Caco-2 (cell line): ENCODE measurements at regions not wholly inside any gene's neighbourhood (a gene's known extent, or its start where the extent isn't known, plus 50 kb on each side); places are given as distances from the start of the nearest gene placed in this dataset.

Experiments used
- BruUV-seq: library from RNA; stranded (reverse); fragments of 400-500 nt; replicated peaks from 2 replicates; lab custom pipeline; 2021; lab: Mats Ljungman, UMichigan
- CTCF ChIA-PET: fragments of 300-600 bp; sonication (Branson Sonifier 250); formaldehyde crosslinking; loops from one replicate; lab custom pipeline; 2022; ENCODE audit warnings: antibody characterized with exemption; lab: Charles Lee
- POLR2A ChIA-PET: fragments of 300-600 bp; sonication (Branson Sonifier 250); formaldehyde crosslinking; loops from one replicate; lab custom pipeline; 2022; ENCODE audit warnings: antibody characterized with exemption; lab: Charles Lee
- DNase-seq, 2 experiments: peaks; one replicate each; pipeline versions ENCODE4 v3.0.0 to v3.0.0-alpha.2; 2020 to 2022
- H3K27me3 ChIP-seq: replicated peaks from 2 replicates; pipeline ENCODE4 v1.6.0; 2011; ENCODE audit warnings: low read length; ENCODE audit not compliant: control insufficient read depth, insufficient read depth
- H3K36me3 ChIP-seq: 2 replicates; pipeline ENCODE4 v1.5.1; 2011; ENCODE audit warnings: low read length; ENCODE audit not compliant: control insufficient read depth, insufficient read depth
- H3K4me1 ChIP-seq: fragments of 250-450 bp; sonication (Bioruptor Pico); 2 replicates; pipeline ENCODE4 v1.5.1; 2020; ENCODE audit warnings: mild to moderate bottlenecking
- H3K4me3 ChIP-seq: 2 replicates; pipeline ENCODE4 v1.5.1; 2011; ENCODE audit warnings: low read depth, mild to moderate bottlenecking, control low read depth, low read length
- H3K9me3 ChIP-seq: fragments of 250-450 bp; sonication (Bioruptor Pico); 2 replicates; pipeline ENCODE4 v1.5.1; 2020; ENCODE audit warnings: mild to moderate bottlenecking, moderate library complexity
- H3K27ac Mint-ChIP-seq: one replicate; pipeline ENCODE4 v1.8.0; 2022; ENCODE audit warnings: mixed read lengths; ENCODE audit not compliant: unreplicated experiment
- H3K27me3 Mint-ChIP-seq: one replicate; pipeline ENCODE4 v1.8.0; 2022; ENCODE audit warnings: mixed read lengths; ENCODE audit not compliant: insufficient read depth, unreplicated experiment
- H3K36me3 Mint-ChIP-seq: one replicate; pipeline ENCODE4 v1.8.0; 2022; ENCODE audit warnings: mild to moderate bottlenecking, mixed read lengths; ENCODE audit not compliant: insufficient read depth, unreplicated experiment
- H3K4me1 Mint-ChIP-seq: one replicate; pipeline ENCODE4 v1.8.0; 2022; ENCODE audit warnings: low read depth, mixed read lengths; ENCODE audit not compliant: unreplicated experiment
- H3K4me3 Mint-ChIP-seq: one replicate; pipeline ENCODE4 v1.8.0; 2022; ENCODE audit warnings: mild to moderate bottlenecking, moderate library complexity, mixed read lengths; ENCODE audit not compliant: unreplicated experiment
- H3K9me3 Mint-ChIP-seq: one replicate; pipeline ENCODE4 v1.8.0; 2022; ENCODE audit warnings: mixed read lengths; ENCODE audit not compliant: unreplicated experiment
- CTCF ChIP-seq, 2 experiments: fragments of 200-600 bp in 1 of 2; IDR thresholded peaks; 1 replicate in 1 of 2; 2 replicates in 1 of 2; pipeline versions ENCODE4 v1.5.1 to v1.8.0; 2011 to 2022; ENCODE audit warnings: antibody characterized with exemption in 1 of 2, control low read depth in 1 of 2, inconsistent platforms in 1 of 2, low read depth in 1 of 2, low read length in 1 of 2, mild to moderate bottlenecking in 1 of 2, moderate library complexity in 1 of 2; ENCODE audit not compliant: insufficient read depth in 1 of 2, severe bottlenecking in 1 of 2, unreplicated experiment in 1 of 2
- intact Hi-C: fragments of 100-400 bp; cut with micrococcal nuclease; formaldehyde crosslinking; loops from one replicate; pipeline ENCODE4 v1.10.0; 2022; ENCODE audit not compliant: unreplicated experiment

DNA sequence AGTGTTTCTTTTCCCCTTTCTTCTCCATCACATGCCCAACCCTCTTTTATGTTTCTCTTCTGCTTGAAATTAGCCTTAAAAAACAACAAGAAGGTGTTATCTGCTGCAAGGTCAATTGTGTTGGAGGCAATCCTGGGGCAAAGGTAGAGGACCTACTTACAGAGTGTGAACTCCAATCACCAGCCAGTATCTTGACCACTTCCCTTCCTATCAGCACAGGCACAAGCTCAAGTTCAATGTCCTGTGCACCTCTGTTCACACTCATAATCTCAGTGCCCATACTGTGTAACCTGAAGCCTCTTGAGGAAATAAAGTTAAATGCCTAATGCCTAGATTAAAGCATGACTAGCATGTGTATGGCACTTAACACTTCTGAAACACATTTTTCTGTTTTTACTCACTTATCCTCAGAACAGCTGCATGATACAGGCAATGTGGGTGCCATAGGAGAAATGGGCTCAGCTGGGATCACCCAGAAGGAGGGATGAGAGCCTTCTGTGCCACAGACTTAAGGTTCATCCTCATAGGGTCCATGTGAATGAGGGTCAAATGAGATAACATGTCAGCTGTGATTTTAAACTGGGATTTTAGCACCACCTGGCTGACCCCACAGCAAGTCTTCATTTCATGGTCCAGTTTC is 701.5 kb downstream of the BCL11A start:
- no peaks in the 10 kb centered on the region for H3K36me3 Mint-ChIP-seq
- no peak overlapping the region for H3K4me3 Mint-ChIP-seq
- ChIA-PET POLR2A (no interaction called here), CTCF (no interaction called here)
- no peaks in the 10 kb centered on the region for H3K36me3 ChIP-seq
- H3K9me3 Mint-ChIP-seq, result no peaks in the 10 kb centered on the region
- no TSS peak for BruUV-seq
- no peaks in the 10 kb centered on the region for H3K27me3 ChIP-seq
- H3K4me3 ChIP-seq, result no peak overlapping the region
- TF ChIP-seq CTCF (IDR thresholded peaks at IDR 0.05; ENCODE audit: insufficient read depth in 1 of 2, low read depth in 1 of 2, low read length in 1 of 2, severe bottlenecking in 1 of 2, unreplicated experiment in 1 of 2), result no peak
- intact Hi-C loops, result no loop called here
- peaks cover 3% of the 10 kb centered on the region for H3K27me3 Mint-ChIP-seq
- no peak for DNase-seq
- H3K4me1 ChIP-seq, result no peaks in the 10 kb centered on the region
- no peaks in the 10 kb centered on the region for H3K4me1 Mint-ChIP-seq
- H3K9me3 ChIP-seq, result no peaks in the 10 kb centered on the region
- H3K27ac Mint-ChIP-seq, result no peak overlapping the region

- Mint-ChIP-seq H3K4me1 (no peaks in the 10 kb centered on the region), H3K36me3 (no peaks in the 10 kb centered on the region), H3K27me3 (peaks cover 3% of the 10 kb centered on the region), H3K27ac (no peak overlapping the region), H3K9me3 (no peaks in the 10 kb centered on the region), H3K4me3 (no peak overlapping the region)
- no peak overlapping the region for H3K4me3 ChIP-seq
- intact Hi-C loops, result no loop called here
- no peaks in the 10 kb centered on the region for H3K4me1 ChIP-seq
- no peaks in the 10 kb centered on the region for H3K27me3 ChIP-seq
- no peaks in the 10 kb centered on the region for H3K9me3 ChIP-seq
- no TSS peak for BruUV-seq
- TF ChIP-seq CTCF (IDR thresholded peaks at IDR 0.05; ENCODE audit: insufficient read depth in 1 of 2, low read depth in 1 of 2, low read length in 1 of 2, severe bottlenecking in 1 of 2, unreplicated experiment in 1 of 2), result no peak
- no peak for DNase-seq
- no peaks in the 10 kb centered on the region for H3K36me3 ChIP-seq
- POLR2A ChIA-PET, result no interaction called here
- CTCF ChIA-PET, result no interaction called here
Observed at GRCh38 chr2:59850554-59850953, 702.9 kb downstream of the BCL11A start.

DNA sequence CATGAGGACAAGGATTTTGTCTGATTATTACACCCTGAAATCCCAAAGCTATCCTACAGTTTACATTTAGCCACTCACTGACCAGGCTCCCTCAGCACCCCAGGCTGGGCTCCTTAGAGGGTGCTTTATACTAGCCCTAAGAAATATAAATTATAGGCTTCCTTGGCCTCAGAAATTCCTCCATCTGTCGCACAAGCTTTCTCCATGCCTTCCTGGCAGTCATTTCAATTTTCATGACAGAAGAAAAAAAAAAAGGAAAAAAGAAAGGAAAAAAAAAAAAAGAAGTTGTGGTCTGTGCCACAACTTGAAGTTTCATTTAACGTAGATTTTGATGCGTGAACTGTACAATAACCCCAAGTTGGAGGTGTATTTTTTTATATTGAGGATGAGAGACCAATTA is 719.5 kb downstream of the BCL11A start:
- Mint-ChIP-seq H3K36me3 (no peaks in the 10 kb centered on the region), H3K4me3 (no peak overlapping the region), H3K27ac (no peak overlapping the region), H3K9me3 (no peaks in the 10 kb centered on the region), H3K4me1 (no peaks in the 10 kb centered on the region), H3K27me3 (peaks cover 10% of the 10 kb centered on the region)
- no peak for TF ChIP-seq CTCF (IDR thresholded peaks at IDR 0.05; ENCODE audit: insufficient read depth in 1 of 2, low read depth in 1 of 2, low read length in 1 of 2, severe bottlenecking in 1 of 2, unreplicated experiment in 1 of 2)
- no TSS peak for BruUV-seq
- Histone ChIP-seq H3K4me3 (no peak overlapping the region), H3K27me3 (no peaks in the 10 kb centered on the region), H3K36me3 (no peaks in the 10 kb centered on the region), H3K9me3 (no peaks in the 10 kb centered on the region), H3K4me1 (no peaks in the 10 kb centered on the region)
- POLR2A ChIA-PET, result no interaction called here
- CTCF ChIA-PET, result no interaction called here
- no peak for DNase-seq
- intact Hi-C loops, result no loop called here
